ENCODE measurements at regions not wholly inside any gene's neighbourhood (a gene's known extent, or its start where the extent isn't known, plus 50 kb on each side); places are given as distances from the start of the nearest gene placed in this dataset.
A peak's percentile ranks its signal among the peaks of the same experiment; 100 is the strongest.
"Not testable (repeated sequence)": the region's sequence is repeated elsewhere in the genome, so short reads cannot be mapped to it uniquely, and the experiment has no call there.

DNA sequence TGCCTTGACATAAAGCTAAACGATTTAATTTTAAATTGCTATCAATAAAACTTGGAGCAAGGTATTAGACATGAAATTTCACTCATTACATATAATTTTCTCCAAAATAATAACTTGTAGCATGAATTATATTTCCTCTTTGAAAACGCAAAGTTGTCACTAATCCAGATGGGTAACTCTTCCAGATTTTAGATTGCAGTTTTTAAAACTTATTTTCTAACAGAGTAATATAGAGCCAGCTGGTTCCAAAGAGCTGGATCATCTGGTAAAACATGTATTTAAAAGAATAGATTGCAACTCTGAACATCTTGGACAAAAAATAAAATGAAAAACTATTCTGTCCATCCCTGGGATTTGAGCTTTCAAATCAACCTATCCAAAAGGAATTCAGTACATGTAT is 238.2 kb upstream of the INTU start:
- no peak for DNase-seq (ENCODE audit: low spot score)

GRCh38 chr4:127400276-127400675 is 232.5 kb upstream of the INTU start:
- DNase-seq (ENCODE audit: low spot score), result no peak

DNA sequence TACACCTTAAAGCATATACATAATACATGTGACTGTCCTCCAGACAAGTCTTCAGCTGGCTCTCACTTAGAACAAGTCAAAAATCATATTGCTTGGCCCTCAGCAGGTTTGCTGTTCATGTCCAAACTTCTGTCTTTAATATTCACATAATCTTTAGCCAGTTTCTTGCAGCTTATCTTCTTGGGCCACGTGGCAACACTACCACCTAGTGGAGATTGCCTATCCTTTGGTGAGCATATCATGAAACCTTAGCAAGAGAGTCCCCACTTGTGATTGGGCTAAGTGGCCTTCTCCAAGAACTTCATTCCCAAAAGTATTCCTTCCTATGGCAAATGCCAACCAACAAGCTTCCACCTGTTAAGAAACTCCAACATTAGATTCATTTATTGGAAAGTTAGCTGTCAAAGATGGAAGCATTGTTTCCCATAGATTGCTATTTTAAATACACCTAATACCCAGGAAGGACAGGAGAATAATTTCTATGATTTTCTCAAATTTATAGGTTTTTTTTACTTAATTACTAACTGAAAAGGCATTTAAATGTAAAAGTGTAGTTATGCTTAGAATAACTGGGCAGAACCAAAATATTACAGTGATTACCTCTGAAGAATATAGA is 231.9 kb upstream of the INTU start:
- peak; percentile 1 for DNase-seq (ENCODE audit: low spot score)

DNA sequence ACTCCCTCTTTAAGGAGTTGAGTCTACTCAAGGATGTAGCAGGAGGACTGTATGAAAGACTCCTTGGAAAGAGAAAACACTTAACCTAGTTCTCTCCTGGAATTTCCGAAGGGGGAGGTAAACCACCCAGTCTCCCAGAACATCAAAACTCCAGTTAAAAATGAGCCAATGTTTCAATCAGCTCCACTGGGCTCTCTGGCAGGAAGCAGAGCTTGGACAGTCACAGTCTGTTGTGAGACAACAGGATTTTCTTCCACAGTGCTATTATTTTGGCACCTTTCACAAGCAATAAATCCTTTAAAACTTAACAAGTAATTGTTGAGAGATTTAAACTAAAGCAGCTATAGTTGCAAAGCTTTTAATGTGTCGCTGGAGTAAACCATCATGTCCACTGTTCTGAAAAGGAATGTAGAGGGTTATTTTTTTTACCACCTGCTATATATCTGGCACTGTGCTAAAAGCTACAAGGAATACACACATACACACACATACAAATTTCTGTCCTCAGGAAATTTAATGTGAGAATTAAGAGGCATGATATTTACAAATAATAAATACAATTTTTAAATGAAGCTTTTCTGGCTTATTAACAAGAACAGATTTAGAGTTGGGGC is 229.2 kb upstream of the INTU start:
- no peak for DNase-seq (ENCODE audit: low spot score)

DNA sequence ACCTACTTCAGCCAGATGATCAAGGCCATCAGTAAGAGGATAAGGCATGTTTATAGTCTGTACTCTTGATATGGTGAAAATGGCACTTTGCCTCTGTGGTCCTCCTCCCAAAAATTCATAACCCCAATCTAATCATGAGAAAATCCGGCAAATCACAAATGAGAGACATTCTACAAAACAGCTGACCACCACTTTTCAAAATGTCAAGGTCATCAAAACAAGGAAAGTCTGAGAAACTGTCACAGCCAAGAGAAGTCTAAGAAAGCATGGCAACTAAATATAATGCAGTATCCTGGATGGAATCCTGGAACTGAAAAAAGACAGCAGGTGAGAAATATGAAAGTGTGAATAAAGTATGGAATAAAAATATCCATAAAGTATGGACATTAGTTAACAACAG is 226.6 kb upstream of the INTU start:
- no peak for DNase-seq (ENCODE audit: low spot score)

- not testable (repeated sequence) for DNase-seq (ENCODE audit: low spot score)
Measured at GRCh38 chr4:127407572-127407971, 225.2 kb upstream of the INTU start.

- no peak for DNase-seq (ENCODE audit: low spot score)
Measured at GRCh38 chr4:127410201-127410600, 222.6 kb upstream of the INTU start.

GRCh38 chr4:127410644-127411043 is 222.1 kb upstream of the INTU start:
- DNase-seq (ENCODE audit: low spot score), result no peak

- no peak for DNase-seq (ENCODE audit: low spot score)
Measured at GRCh38 chr4:127414951-127415606, 217.7 kb upstream of the INTU start.

DNA sequence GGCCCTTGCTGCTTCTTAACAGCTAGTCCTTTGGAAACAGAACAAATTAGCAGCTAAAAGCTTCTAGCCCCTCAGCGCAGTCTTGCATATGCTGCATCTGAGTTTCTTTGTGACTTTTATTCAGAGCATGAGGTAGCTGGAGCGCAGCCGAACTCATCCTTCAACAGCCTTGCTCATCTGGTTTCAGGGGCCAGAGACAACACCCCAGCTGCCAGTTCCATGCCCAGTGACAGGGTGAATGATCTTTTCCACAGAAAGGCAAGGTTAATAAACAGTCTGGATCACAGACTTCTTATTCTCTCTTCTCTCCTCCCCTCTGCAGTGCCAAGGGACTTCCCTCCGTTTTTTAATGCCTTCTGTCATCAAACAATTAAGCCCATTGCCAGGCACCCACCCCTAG is 216.6 kb upstream of the INTU start:
- DNase-seq (ENCODE audit: low spot score), result no peak

DNA sequence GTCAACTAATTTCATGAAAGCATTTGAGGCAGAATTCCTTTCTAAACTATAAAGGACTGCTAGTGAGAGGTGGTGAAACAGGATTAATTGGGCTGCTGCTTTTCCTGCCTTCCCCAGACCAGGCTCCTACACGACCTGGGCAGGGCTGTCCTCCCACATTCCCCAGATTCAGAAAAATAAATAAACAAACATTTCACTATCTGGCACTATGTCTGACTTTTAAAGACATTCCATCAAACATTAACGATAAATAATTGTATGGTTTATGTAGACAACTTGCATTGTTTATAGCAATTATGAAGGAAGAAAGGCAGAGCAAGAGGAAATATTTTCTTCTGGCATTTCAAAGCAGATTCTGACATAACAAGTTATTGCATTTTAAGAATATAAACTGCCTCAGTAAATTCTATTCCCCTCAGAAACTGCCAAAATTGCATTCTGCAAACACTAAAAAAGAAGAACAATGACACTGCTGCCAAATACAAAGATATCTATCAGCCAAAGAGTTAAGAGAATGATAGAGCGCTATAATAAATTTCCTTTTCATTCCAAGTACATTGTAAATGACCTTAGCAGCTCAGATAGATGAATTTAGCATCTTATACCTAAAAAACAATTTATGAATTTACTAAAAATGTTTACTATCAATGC is 214.7 kb upstream of the INTU start:
- no peak for DNase-seq (ENCODE audit: low spot score)

- no peak for DNase-seq (ENCODE audit: low spot score)
Measured at GRCh38 chr4:127419431-127419830, 213.3 kb upstream of the INTU start.

DNA sequence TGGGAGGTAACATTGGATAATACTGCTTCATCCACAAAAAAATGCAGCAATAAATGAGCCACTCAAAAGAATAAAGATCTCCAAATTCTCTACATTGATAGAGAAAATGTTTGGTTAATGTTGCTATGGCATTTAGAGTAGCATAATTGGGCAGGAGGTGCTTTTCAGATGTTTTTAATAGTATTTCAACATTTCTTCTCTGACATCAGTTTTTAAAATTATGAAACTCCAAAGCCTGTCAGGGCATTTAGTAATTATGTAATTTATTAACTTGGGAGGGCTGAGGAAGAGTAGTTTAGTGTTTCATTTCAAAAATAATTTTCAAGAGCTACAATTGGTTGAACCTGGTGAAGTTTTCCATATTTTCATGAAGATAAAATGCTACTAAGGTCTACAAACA is 211.3 kb upstream of the INTU start:
- no peak for DNase-seq (ENCODE audit: low spot score)

DNA sequence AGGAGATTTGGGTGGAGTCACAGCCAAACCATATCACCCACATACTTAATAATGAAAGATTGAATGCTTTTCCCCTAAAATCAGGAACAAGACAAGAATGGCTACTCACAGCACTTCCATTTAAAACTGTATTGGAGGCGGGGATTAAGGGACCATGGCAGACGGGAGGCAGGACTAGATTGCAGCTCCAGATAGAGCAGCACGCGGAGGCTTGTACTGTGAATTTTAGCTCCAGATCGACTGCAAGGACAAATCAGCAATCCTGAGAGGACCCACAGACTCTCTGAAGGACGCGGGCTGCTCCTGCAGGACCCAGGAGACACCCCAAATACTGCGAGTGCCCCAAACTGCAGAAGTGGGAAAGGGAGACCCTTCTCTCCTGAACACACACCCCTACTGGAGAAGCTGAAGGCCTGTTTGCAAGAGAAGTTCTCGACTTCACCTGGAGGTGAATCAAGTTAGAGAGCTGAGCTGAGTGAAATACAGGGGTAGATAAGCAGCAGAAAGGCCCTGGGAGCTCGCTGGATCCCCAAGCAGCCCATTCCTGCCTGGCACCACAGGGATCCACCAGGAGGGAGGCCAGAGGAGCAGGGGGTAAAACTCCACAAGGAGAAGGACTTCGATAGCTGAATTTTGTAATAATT is 207.4 kb upstream of the INTU start:
- DNase-seq (ENCODE audit: low spot score), result no peak

DNA sequence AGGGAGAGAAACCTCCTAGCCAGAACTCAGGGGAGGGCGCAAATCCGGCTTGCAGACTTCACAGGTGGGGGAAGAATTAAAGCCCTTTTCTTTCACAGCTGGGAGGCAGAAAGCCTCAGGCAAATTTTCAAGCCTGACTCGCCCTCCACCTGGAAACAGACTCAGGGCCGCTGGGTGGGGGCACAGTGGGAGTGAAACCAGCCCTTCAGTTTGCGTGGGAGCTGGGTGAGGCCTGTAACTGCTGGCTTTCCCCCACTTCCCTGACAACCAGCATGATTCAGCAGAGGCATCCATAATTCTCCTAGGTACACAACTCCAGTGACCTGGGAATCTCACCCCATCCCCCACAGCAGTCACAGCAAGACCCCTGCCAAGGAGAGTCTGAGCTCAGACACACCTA is 206.9 kb upstream of the INTU start:
- DNase-seq (ENCODE audit: low spot score), result no peak

DNA sequence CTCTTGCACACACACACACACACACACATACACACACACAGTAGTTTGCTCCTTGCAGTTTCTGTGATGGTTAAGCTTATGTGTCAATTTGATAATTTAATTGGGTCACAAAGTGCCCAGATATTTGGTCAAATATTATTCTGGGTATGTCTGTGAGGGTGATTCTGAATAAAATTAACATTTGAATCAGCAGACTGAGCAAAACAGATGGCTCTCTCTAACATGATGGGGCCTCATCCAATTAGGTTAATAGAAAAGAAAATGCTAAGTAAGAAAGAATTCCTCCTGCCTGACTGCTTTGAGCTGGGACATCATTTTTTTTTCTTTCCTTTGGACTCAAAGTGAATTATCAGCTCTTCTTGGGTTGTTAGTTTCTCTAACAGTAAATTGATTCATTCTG is 191.2 kb upstream of the INTU start:
- no peak for DNase-seq (ENCODE audit: low spot score)

- no peak for DNase-seq (ENCODE audit: low spot score)
Measured at GRCh38 chr4:127445471-127445870, 187.3 kb upstream of the INTU start.

DNA sequence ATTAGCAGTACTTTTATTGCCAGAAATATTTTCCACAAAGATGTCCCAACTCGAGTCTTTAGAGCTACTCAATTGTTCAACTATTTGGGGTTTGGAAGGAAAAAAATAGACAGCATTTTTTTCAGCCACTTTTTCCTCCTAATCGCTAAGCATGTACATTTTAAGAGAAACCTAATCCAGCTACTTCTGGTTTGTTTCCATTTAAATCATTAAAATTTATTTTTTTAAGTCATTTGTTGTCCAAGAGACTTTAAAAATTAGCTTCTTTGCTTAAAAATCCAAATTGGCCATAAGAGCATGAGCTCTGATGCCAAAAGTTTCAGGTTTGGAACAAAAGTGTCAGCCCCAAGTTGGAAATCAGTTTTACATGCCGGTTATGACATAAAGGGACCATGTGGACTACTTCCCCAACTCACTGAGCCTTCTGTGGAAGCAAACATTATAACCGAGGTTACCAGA is 186.3 kb upstream of the INTU start:
- no peak for DNase-seq (ENCODE audit: low spot score)

GRCh38 chr4:127448986-127449385 is 183.8 kb upstream of the INTU start:
- no peak for DNase-seq (ENCODE audit: low spot score)

GRCh38 chr4:127449449-127449848 is 183.3 kb upstream of the INTU start:
- DNase-seq (ENCODE audit: low spot score), result no peak

DNA sequence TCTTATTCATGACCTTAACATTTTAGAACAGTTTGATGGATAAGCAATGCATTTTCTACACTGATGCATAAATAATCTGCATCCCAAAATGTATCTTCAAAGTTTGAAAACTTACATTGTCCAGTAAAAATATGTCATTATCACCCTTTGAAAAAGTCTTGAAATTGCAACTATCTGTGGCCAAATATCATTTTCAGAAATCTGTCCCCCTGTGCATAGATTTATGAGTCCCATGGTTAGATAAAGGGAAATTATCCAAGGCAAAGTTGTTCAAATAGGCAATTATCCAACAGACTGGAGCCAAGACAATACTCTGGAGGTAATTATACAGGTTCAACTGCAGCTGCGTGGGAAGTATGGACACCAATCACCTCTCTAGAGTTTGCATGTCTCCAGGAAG is 182.5 kb upstream of the INTU start:
- no peak for DNase-seq (ENCODE audit: low spot score)

DNA sequence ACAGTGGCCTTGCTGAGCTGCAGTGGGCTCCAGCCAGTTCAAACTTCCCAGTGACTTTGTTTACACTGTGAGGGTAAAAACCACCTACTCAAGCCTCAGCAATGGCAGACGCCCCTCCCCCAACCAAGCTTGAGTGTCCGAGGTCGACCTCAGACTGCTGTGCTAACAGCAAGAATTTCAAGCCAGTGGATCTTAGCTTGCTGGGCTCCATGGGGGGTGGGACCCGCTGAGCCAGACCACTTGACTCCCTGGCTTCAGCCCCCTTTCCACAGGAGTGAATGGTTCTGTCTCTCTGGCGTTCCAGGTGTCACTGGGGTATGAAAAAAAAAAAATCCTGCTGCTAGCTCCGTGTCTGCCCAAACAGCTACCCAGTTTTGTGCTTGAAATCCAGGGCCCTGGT is 168.9 kb upstream of the INTU start:
- no peak for DNase-seq (ENCODE audit: low spot score)

- DNase-seq (ENCODE audit: low spot score), result no peak
Measured at GRCh38 chr4:127469542-127469941, 163.2 kb upstream of the INTU start.
